GM19099 (cell line): ENCODE measurements at regions not wholly inside any gene's neighbourhood (a gene's known extent, or its start where the extent isn't known, plus 50 kb on each side); places are given as distances from the start of the nearest gene placed in this dataset.

Experiments used
- POLR2A ChIP-seq: IDR thresholded peaks from 3 replicates; pipeline ENCODE4 v1.6.1; 2011; ENCODE audit warnings: low read depth; ENCODE audit not compliant: insufficient read length; ENCODE audit errors: extremely low read depth

- peak; percentile 38 for TF ChIP-seq POLR2A
Observed at GRCh38 chr9:85805134-85806005, 63.6 kb upstream of the AGTPBP1 start.

- TF ChIP-seq POLR2A: no peak
Observed at GRCh38 chr9:85858056-85858750, 82.7 kb upstream of the NAA35 start.

- TF ChIP-seq POLR2A: no peak
Observed at GRCh38 chr9:85859765-85860164, 81.2 kb upstream of the NAA35 start.

- no peak for TF ChIP-seq POLR2A
Observed at GRCh38 chr9:85863875-85864274, 77.1 kb upstream of the NAA35 start.

DNA sequence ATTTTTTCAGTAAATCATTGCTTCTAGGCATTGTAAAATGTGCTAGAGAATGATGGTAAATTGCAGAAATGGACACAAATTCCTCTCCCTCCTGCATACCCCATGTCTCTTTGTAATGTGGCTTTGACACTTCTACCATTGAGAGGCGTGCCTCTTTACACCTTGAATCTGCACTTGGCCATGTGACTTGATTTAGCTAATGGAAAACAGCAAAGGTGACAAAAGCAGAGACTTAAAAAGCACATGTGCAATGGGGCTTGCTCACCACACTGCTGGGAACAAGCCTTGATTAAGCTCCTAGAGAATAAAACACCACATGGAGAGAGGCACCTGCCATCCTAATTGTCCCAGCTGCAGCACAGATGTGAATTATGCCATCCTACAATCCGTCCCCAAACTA is 69.9 kb upstream of the NAA35 start:
- TF ChIP-seq POLR2A: no peak

DNA sequence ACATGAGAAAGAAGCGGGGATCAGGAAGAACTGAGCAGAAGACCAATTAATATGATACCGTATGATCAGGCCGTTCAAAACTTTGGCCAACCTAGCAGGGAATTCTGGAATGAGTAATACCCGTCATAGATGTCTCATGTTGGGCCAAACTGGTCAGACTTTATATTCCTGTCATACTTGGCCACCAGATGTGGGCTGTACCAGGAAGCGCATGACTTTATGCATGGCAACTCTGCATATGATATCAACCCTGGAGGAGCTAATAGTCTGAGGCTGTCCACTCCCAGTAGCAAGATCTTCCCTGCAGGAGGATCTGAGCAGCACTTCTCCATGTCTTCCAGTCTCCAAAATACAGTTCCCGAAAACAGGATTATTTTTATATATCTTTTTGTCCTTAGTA is 68.5 kb upstream of the NAA35 start:
- TF ChIP-seq POLR2A: no peak

- TF ChIP-seq POLR2A: no peak
Observed at GRCh38 chr9:85876628-85877027, 64.3 kb upstream of the NAA35 start.

DNA sequence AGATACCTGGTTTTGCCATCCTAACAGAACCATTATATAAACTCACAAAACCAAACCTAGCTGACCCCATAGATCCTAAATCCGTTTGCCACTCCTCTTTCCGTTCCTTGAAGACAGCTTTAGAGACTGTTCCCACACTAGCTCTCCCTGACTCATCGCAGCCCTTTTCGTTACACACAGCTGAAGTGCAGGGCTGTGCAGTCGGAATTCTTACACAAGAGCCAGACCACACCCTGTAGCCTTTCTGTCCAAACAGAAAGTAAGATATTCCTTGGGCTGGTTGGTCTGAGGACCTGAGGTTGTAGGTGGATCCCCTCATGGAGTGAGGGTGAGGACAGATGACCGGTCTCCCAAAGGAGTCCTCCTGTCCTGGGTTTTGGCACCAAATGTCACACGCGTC is 56.7 kb upstream of the NAA35 start:
- no peak for TF ChIP-seq POLR2A

- no peak for TF ChIP-seq POLR2A
Observed at GRCh38 chr9:85890962-85891361, 50.0 kb upstream of the NAA35 start.
